ENCODE measurements at regions not wholly inside any gene's neighbourhood (a gene's known extent, or its start where the extent isn't known, plus 50 kb on each side); places are given as distances from the start of the nearest gene placed in this dataset.

GRCh38 chr14:87824266-87824665, 168.7 kb downstream of the GALC start:
- Histone ChIP-seq H2BK15ac (ENCODE audit: low read depth, low read length) (no peak overlapping the region), H4K91ac (ENCODE audit: insufficient read depth, low read depth, low read length) (no peak overlapping the region), H3K27ac (ENCODE audit: insufficient read depth, low read length) (no peak overlapping the region), H3K9me1 (ENCODE audit: insufficient read depth, low read length) (no peaks in the 10 kb centered on the region), H3K79me1 (ENCODE audit: low read depth in 1 of 2, low read length in 2 of 2) (no peaks in the 10 kb centered on the region), H4K20me1 (ENCODE audit: insufficient read depth, low read length) (no peaks in the 10 kb centered on the region), H3K56ac (ENCODE audit: extremely low read depth, insufficient read depth, low read length) (no peak overlapping the region), H2BK5ac (ENCODE audit: low read depth, low read length, poor library complexity, severe bottlenecking) (no peak overlapping the region), H3K27me3 (ENCODE audit: control insufficient read depth, insufficient read depth, low read length) (no peaks in the 10 kb centered on the region), H3K4ac (ENCODE audit: low read depth, low read length) (no peak overlapping the region), H2AK5ac (ENCODE audit: low read depth, low read length) (no peak overlapping the region), H3K9me3 (ENCODE audit: control insufficient read depth, insufficient read depth, low read length) (peaks cover 6% of the 10 kb centered on the region), H2BK20ac (ENCODE audit: low read depth, low read length) (no peak overlapping the region), H3K18ac (ENCODE audit: low read depth, low read length) (no peak overlapping the region), H3K9ac (ENCODE audit: low read depth, low read length) (no peak overlapping the region), H2AFZ (replicated peaks; ENCODE audit: low read length, poor library complexity) (no peak overlapping the region), H3K23ac (ENCODE audit: low read depth, low read length) (no peak overlapping the region), H3K36me3 (ENCODE audit: control insufficient read depth, insufficient read depth, low read length) (no peaks in the 10 kb centered on the region), H2AK9ac (replicated peaks; ENCODE audit: low read depth, low read length, poor library complexity) (no peak overlapping the region), H4K8ac (ENCODE audit: low read depth in 2 of 2, low read length in 2 of 2) (no peak overlapping the region), H3K4me3 (ENCODE audit: insufficient read depth, low read depth, low read length) (no peak overlapping the region), H2BK120ac (ENCODE audit: low read depth, low read length) (no peak overlapping the region), H4K5ac (ENCODE audit: low read depth, low read length) (no peak overlapping the region), H3K14ac (replicated peaks; ENCODE audit: low read depth, low read length) (no peak overlapping the region), H3K4me2 (ENCODE audit: low read depth, low read length) (no peak overlapping the region), H3K4me1 (ENCODE audit: control insufficient read depth, insufficient read depth, low read length) (no peaks in the 10 kb centered on the region)
- no peak for ATAC-seq (ENCODE audit: low read depth)
- intact Hi-C loops (cut with micrococcal nuclease) (no loop called here), in situ Hi-C loops (cut with MboI; ENCODE audit: low sequenced_read_pairs) (no loop called here), dilution Hi-C loops (cut with HindIII; ENCODE audit: low sequenced_read_pairs, unreplicated experiment) (no loop called here)
- no peak for DNase-seq
- TF ChIP-seq NFE2L2 (IDR thresholded peaks at IDR 0.05; ENCODE audit: low read depth, low read length) (no peak), POLR2A (IDR thresholded peaks at IDR 0.05; ENCODE audit: low read depth, low read length) (no peak), MAZ (IDR thresholded peaks at IDR 0.05; ENCODE audit: borderline replicate concordance, low read depth, low read length) (no peak)
- BruUV-seq (replicated peaks) = no TSS peak
- ChIA-PET CTCF (no interaction called here), POLR2A (ENCODE audit: unreplicated experiment) (no interaction called here)

Measured in IMR-90 (cell line).